HG02571 (cell line): ENCODE measurements at regions not wholly inside any gene's neighbourhood (a gene's known extent, or its start where the extent isn't known, plus 50 kb on each side); places are given as distances from the start of the nearest gene placed in this dataset.

Experiments
- ATAC-seq: cut with Tn5 transposase; IDR thresholded peaks from one replicate; pipeline ENCODE4 v1.9.1; 2021; ENCODE audit warnings: mild to moderate bottlenecking, moderate library complexity; ENCODE audit not compliant: unreplicated experiment

DNA sequence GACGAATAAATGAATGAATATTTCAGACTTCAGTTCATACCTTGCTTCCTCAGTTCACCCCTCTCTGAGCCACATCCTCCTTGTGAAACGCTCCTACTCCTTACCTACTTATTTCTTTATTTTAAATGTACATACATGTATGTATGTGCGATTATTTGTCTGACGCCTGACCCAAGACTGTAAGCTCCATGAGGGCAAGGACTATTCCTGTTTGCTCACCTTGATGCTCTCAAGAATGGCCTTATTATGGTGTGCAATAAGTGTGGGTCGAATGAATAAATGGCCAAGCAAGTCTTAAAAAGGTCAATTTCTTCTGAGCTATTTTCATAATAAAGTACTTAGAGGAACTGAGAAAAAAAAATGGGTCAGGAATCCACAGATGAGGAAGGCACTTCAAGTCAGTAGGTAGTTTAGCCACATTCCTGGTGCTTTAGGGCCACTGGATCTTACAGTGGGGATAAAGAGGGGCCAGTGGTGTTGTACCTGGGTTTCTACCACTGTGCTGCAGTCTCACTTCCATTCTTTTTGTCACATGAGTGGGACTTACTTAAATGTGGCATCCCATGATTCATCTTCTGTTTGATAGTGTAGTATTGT lies 74.7 kb downstream of the SDC1 start:
- ATAC-seq = no peak

GRCh38 chr2:20149703-20150030 lies 75.3 kb downstream of the SDC1 start:
- ATAC-seq = no peak

- ATAC-seq = no peak
Observed at GRCh38 chr2:20148923-20149702, 75.8 kb downstream of the SDC1 start.

DNA sequence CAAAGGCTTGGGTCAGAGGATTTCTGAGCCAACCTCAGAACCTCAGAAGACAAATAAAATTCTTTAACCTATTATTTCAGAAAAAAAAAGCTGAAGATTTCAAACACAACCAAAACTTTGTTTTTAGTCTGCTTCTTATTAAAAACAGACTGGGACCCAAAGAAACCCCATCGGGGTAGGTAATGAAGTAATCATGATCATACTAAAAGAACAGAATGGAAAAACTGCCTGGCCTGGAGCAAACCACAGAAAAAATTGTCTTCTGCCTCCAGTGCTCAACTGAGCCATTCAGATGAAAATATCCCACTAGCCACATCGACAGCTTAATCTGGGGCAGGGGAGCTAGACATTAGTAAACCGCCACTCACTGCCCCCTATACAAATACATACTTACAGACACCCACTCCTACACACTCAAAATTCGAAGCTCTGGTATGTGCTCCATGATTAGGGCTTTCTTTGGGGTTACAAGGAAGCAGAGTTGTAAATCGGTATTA lies 76.5 kb downstream of the SDC1 start:
- no peak for ATAC-seq

DNA sequence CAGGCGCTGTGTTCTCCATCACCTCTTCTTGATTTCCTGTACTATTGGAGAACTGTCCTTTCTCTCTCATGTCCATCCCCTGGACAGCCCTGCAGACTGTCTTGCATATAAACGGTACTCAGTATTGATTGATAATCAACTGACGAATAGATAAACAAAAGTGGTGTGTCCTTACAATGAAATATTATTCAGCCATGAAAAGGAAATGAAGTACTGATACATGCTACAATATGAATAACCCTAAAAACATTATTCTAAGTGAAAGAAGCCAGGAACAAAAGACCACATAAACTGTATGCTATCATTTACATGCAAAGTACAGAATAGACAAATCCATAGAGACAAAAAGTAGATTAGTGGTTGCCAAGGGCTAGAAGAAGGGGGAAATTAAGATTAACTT lies 77.6 kb downstream of the SDC1 start:
- no peak for ATAC-seq

DNA sequence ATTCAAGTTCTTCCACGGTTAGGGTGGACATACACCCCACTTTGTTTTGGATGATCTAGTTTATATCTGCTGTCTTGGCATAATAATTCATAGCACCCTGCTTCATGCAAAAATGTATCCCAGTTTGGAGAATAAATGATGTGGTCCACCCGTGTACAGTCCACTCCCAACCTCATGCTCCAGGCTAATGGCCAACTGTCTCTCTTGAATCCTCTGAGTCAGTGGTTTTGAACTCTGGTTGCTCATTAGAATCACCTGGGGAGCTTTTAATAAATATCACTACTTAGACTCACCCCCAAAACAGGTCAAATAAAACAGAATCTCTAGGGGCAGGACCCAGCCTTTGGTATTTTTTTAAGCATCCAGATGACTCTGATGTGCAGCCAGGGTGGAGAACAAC lies 78.5 kb downstream of the SDC1 start:
- no peak for ATAC-seq

- ATAC-seq = peak; percentile 90
Observed at GRCh38 chr2:20145497-20146193, 79.3 kb downstream of the SDC1 start.

- ATAC-seq = no peak
Observed at GRCh38 chr2:20144861-20145260, 80.1 kb downstream of the SDC1 start.

- ATAC-seq = no peak
Observed at GRCh38 chr2:20144196-20144595, 80.7 kb downstream of the SDC1 start.

DNA sequence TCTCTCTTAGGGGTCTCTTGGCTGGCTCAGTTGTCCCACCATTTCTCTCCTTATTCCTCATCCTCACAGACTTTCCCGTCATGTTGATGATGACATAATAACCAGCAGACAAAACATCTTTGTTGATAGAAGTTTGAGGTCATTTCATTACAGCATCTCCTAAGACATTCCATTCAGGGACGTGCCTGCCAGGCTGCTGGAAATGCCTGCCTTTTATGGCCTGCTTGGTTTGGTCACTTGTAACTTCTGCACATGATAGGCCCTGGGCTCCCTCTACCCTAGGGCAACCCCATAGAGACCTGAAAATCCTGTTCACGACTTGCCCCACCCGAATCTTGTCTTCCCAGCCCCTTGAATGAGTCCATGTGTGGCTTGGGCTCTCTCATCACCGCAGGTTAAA lies 81.7 kb downstream of the SDC1 start:
- ATAC-seq = no peak

DNA sequence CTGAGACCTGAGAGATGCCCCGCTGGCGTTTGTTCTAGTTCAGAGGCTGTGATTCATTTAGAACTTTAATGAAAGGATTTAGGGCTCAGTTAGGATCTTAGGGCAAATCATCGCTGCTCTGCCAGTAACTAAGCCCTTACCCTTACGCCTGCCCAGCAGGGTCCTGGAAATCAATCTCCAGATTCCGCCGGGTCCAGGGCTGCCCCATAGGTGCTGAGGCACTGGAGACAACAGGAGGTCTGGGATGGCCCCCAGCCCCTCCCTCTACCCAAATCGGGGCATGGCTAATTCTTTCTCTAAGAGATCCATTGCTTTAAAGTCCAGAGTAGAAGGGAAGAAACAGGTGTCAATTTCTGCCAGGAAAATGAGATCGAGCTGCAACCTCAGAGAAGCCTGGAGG lies 83.1 kb downstream of the SDC1 start:
- ATAC-seq = no peak

DNA sequence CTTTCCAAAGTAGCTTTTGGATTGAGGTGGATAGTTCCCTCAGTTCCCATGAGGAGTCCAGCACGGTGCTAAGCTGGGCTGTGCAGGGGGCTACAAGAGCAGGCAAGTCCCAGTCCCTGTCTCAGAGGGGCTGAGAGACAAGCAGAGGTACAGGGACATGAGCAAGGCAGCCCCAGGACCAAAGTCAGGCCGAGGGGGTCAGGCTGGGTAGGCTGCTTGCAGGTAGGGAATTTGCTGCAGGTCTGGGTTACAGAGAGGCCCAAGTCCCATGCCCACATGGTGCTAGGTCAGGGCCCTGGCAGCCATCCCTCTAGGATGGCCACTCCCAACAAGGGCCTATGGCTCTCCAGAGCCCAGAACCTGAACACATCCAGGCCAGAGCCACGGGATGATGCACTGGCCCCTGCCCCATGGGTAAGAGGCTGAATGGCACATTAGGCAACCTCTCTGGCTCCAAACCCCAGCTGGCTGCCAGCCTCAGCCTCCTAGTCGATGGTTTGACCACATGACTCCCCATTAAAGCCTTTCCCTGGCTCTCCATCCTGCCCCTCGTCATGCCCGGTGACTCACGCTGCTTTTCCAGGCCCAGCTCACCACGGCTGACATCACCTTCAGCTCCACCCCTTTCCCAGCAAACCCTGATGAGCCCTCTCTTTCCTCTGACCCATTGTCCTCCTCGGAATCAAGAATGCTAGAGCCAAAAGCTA lies 83.7 kb downstream of the SDC1 start:
- ATAC-seq = no peak

DNA sequence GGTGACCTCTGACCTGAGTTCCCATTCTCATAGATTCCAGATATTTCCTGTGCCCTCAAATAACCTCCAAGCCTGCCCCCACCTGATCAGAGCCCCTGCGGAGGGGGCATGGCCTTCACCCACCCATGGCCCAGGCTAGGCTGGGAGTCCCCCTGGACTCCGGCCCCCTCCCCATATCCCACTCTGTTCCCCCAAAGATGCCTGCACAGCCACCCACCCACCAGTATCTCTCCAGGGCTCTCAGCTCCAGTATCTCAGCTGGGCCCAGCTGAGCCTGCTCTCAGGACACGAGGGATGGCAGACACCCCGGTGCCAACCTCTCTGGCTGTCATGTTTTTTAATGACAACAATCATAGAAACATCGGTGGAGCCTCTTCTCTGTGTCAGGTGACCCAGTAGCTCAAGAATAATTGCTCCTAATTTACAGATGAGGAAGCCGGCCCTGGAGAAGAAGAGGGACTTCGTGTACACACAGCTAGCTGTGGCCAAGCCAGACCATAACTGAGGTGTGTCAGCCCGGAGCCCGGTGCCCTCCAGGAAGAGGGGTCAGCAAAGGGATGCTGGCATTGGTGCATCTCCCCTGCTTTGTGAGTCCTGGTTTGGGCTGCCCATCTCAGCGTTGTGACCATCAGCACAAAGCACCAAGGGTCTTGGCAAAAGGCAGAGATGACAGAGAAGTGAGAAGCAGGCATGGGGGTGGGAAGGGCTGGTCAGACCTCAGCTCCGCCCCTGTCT lies 84.4 kb downstream of the SDC1 start:
- ATAC-seq = no peak

GRCh38 chr2:20139407-20140172 lies 85.3 kb downstream of the SDC1 start:
- ATAC-seq = no peak

DNA sequence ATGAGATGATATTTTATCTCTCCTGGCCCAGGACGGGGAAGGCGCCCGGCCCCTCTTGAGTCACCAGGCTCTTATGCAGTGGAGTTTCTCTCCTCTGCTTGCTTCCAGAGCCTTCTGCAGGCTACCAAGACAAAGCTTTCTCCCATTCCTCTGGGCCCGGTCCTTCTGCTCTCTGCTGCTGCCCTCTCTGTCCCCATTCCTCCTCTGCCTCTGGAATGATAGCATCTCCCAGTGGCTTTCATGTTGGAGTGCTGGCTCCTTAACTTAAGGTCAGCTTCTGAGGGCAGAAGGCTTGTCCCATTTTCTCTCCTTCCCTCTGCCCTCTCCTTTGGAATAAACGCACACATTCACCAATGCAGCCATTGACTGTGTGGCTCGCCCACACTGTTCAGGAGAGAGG lies 86.2 kb downstream of the SDC1 start:
- ATAC-seq = no peak

- no peak for ATAC-seq
Observed at GRCh38 chr2:20137884-20138283, 86.5 kb upstream of the LAPTM4A start.

DNA sequence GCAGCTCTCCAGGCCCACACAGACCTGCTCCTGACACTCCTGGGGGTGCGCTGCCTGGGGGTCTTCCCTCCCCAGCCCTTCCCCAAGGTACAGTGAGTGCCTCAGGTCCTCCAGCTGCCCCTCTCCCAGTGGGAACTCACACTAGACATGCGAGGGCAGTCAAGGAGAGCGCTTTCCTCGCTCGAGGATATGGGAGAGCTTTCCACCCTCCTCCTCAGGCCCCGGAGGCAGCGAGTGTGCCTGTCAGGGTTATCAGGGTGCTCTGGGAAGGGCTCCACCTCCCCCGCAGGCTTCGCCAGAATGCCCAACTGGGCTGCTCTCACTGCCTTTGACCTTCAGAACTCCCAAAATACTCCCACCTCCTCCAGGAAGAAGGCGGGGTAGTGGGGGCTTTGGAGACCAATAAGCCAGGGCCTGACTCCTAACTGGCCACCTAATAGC lies 85.7 kb upstream of the LAPTM4A start:
- no peak for ATAC-seq

DNA sequence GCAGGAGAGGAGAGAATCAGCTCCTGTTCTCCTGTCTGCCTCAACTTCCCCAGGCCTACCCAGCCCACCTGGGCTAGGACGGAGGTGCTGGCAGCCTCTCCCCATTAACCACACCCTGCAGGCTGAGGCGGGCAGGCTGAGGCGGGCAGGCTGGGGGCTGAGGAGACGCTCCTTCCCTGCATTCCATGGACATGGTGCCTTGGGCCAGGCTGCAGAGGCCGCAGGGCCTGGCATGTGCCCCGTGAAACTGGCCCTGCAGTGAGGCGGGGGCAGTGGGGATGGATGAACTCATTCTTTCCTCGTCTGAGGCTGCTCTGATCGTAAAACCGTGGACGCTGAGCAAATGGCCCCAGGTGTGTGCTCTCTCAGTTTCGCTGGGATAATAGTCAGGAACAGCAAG lies 84.7 kb upstream of the LAPTM4A start:
- ATAC-seq = no peak

DNA sequence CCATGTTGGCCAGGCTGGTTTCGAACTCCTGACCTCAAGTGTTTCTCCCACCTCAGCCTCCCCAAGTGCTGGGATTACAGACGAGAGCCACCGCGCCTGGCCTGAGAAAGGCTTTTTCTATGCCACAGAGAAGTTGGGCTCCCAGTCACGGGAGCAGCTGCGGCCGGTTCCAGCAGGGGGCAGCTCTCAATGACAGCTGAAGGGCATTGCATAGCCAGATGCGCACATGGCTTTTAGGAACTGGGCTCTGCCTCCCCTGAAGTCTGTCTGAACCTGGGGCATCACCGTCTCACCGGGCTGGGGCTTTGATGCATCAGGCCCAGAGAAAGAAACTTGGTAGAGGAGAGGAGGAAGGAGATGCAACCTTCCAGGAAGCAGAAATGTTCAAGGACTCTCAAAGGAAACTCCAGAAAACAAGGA lies 84.2 kb upstream of the LAPTM4A start:
- ATAC-seq = peak; percentile 85

DNA sequence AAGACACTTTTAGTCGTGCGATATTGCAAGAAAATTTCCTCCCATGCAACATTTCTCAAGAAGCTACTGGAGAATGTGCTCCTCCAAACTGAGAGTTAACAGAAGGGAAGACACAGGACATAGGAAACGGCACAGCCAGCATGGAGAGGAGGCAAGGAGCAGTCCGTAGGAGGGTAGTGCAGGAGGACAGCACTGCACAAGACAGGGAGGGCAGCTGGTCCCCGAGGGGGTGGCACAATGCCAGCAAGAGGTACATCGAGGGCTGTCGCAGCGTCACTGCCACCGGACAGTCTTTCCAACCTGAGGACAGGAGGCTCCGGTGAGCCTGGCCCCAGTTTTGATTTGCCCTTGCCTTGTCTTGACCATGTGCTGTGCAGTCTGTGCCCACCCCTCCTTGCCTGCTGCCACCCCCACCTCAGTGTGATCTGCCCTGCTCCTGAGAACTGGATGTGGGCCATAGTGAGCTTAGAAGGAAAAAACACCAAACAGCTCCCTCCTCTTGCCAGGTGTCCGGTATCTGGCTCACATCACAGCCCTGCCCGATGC lies 81.6 kb upstream of the LAPTM4A start:
- ATAC-seq = no peak
